ENCODE measurements at regions not wholly inside any gene's neighbourhood (a gene's known extent, or its start where the extent isn't known, plus 50 kb on each side); places are given as distances from the start of the nearest gene placed in this dataset.
A peak's percentile ranks its signal among the peaks of the same experiment; 100 is the strongest.

GRCh38 chr1:34668063-34668462, 86.8 kb upstream of the GJB5 start:
- H3K4me1 Mint-ChIP-seq (ENCODE audit: low read depth): no peaks in the 10 kb centered on the region
- no peak for ATAC-seq
- H3K9me3 Mint-ChIP-seq (ENCODE audit: insufficient read depth): no peaks in the 10 kb centered on the region
- no peak overlapping the region for H3K27ac Mint-ChIP-seq
- peaks cover 11% of the 10 kb centered on the region for H3K27me3 Mint-ChIP-seq (ENCODE audit: low read depth)
- H3K4me3 Mint-ChIP-seq: no peak overlapping the region
- no peaks in the 10 kb centered on the region for H3K36me3 Mint-ChIP-seq (ENCODE audit: low read depth)
- ChIA-PET CTCF (no interaction called here), POLR2A (no interaction called here)
- no peak for DNase-seq

- no peaks in the 10 kb centered on the region for H3K9me3 Mint-ChIP-seq (ENCODE audit: insufficient read depth)
- H3K4me1 Mint-ChIP-seq (ENCODE audit: low read depth): no peaks in the 10 kb centered on the region
- H3K4me3 Mint-ChIP-seq: no peak overlapping the region
- ChIA-PET CTCF (no interaction called here), POLR2A (no interaction called here)
- ATAC-seq (no peak), DNase-seq (no peak)
- H3K36me3 Mint-ChIP-seq (ENCODE audit: low read depth): no peaks in the 10 kb centered on the region
- no peak overlapping the region for H3K27ac Mint-ChIP-seq
- peaks cover 7% of the 10 kb centered on the region for H3K27me3 Mint-ChIP-seq (ENCODE audit: low read depth)
These were observed 83.9 kb upstream of the GJB5 start for GRCh38 chr1:34670982-34671381.

- Mint-ChIP-seq H3K4me3 (no peak overlapping the region), H3K4me1 (ENCODE audit: low read depth) (no peaks in the 10 kb centered on the region), H3K27me3 (ENCODE audit: low read depth) (peaks cover 5% of the 10 kb centered on the region), H3K27ac (no peak overlapping the region), H3K36me3 (ENCODE audit: low read depth) (no peaks in the 10 kb centered on the region), H3K9me3 (ENCODE audit: insufficient read depth) (no peaks in the 10 kb centered on the region)
- no peak for ATAC-seq
- no peak for DNase-seq
- ChIA-PET CTCF (no interaction called here), POLR2A (no interaction called here)
These were observed 83.0 kb upstream of the GJB5 start for GRCh38 chr1:34671887-34672286.

GRCh38 chr1:34681480-34682451, 73.1 kb upstream of the GJB5 start:
- no peak for ATAC-seq
- Mint-ChIP-seq H3K4me1 (ENCODE audit: low read depth) (peaks cover 13% of the 10 kb centered on the region), H3K36me3 (ENCODE audit: low read depth) (no peaks in the 10 kb centered on the region), H3K9me3 (ENCODE audit: insufficient read depth) (no peaks in the 10 kb centered on the region), H3K27ac (no peak overlapping the region), H3K4me3 (no peak overlapping the region), H3K27me3 (ENCODE audit: low read depth) (peaks cover 14% of the 10 kb centered on the region)
- ChIA-PET POLR2A (no interaction called here), CTCF (no interaction called here)
- DNase-seq: peak; percentile 66

- no peaks in the 10 kb centered on the region for H3K9me3 Mint-ChIP-seq (ENCODE audit: insufficient read depth)
- peaks cover 13% of the 10 kb centered on the region for H3K4me1 Mint-ChIP-seq (ENCODE audit: low read depth)
- peaks cover 12% of the 10 kb centered on the region for H3K27me3 Mint-ChIP-seq (ENCODE audit: low read depth)
- POLR2A ChIA-PET: no interaction called here
- no peak overlapping the region for H3K27ac Mint-ChIP-seq
- CTCF ChIA-PET: no interaction called here
- no peaks in the 10 kb centered on the region for H3K36me3 Mint-ChIP-seq (ENCODE audit: low read depth)
- no peak for ATAC-seq
- no peak overlapping the region for H3K4me3 Mint-ChIP-seq
- no peak for DNase-seq
These were observed 72.2 kb upstream of the GJB5 start for GRCh38 chr1:34682452-34683223.

GRCh38 chr1:34683616-34684015, 71.2 kb upstream of the GJB5 start:
- Mint-ChIP-seq H3K27me3 (ENCODE audit: low read depth) (peaks cover 7% of the 10 kb centered on the region), H3K27ac (peak overlapping the region; percentile 67), H3K36me3 (ENCODE audit: low read depth) (no peaks in the 10 kb centered on the region), H3K9me3 (ENCODE audit: insufficient read depth) (no peaks in the 10 kb centered on the region), H3K4me1 (ENCODE audit: low read depth) (peaks cover 13% of the 10 kb centered on the region), H3K4me3 (no peak overlapping the region)
- no peak for ATAC-seq
- DNase-seq: no peak
- POLR2A ChIA-PET: no interaction called here
- CTCF ChIA-PET: interaction anchor here (0.8 to 1.4 kb wide), 2 partner anchors 39 to 169 kb away, joined by 3 to 5 read pairs; no protein-coding TSS in a partner anchor

GRCh38 chr1:34684266-34684665, 70.6 kb upstream of the GJB5 start:
- ChIA-PET POLR2A (no interaction called here), CTCF (interaction anchor here (0.7 to 1.4 kb wide), 3 partner anchors 40 to 1051 kb away, joined by 3 to 5 read pairs (median 3); no protein-coding TSS in a partner anchor)
- H3K4me1 Mint-ChIP-seq (ENCODE audit: low read depth): peaks cover 13% of the 10 kb centered on the region
- peaks cover 5% of the 10 kb centered on the region for H3K27me3 Mint-ChIP-seq (ENCODE audit: low read depth)
- ATAC-seq (peak; percentile 85), DNase-seq (peak; percentile 54)
- H3K9me3 Mint-ChIP-seq (ENCODE audit: insufficient read depth): no peaks in the 10 kb centered on the region
- peak overlapping the region; percentile 12 for H3K4me3 Mint-ChIP-seq
- H3K27ac Mint-ChIP-seq: peak overlapping the region; percentile 67
- no peaks in the 10 kb centered on the region for H3K36me3 Mint-ChIP-seq (ENCODE audit: low read depth)

- ATAC-seq (no peak), DNase-seq (no peak)
- Mint-ChIP-seq H3K27ac (no peak overlapping the region), H3K9me3 (ENCODE audit: insufficient read depth) (no peaks in the 10 kb centered on the region), H3K27me3 (ENCODE audit: low read depth) (peaks cover 11% of the 10 kb centered on the region), H3K36me3 (ENCODE audit: low read depth) (no peaks in the 10 kb centered on the region), H3K4me3 (no peak overlapping the region), H3K4me1 (ENCODE audit: low read depth) (peaks cover 13% of the 10 kb centered on the region)
- CTCF ChIA-PET: no interaction called here
- POLR2A ChIA-PET: no interaction called here
These were observed 69.6 kb upstream of the GJB5 start for GRCh38 chr1:34685225-34685624.

GRCh38 chr1:34686531-34686930, 68.3 kb upstream of the GJB5 start:
- H3K4me1 Mint-ChIP-seq (ENCODE audit: low read depth): peaks cover 13% of the 10 kb centered on the region
- POLR2A ChIA-PET: no interaction called here
- H3K36me3 Mint-ChIP-seq (ENCODE audit: low read depth): no peaks in the 10 kb centered on the region
- ATAC-seq: no peak
- H3K9me3 Mint-ChIP-seq (ENCODE audit: insufficient read depth): no peaks in the 10 kb centered on the region
- H3K27me3 Mint-ChIP-seq (ENCODE audit: low read depth): peaks cover 15% of the 10 kb centered on the region
- no peak overlapping the region for H3K4me3 Mint-ChIP-seq
- H3K27ac Mint-ChIP-seq: no peak overlapping the region
- CTCF ChIA-PET: no interaction called here
- no peak for DNase-seq

GRCh38 chr1:34688006-34688741, 66.7 kb upstream of the GJB5 start:
- CTCF ChIA-PET: interaction anchor here (1.0 kb wide), 1 partner anchor 55 kb away, joined by 4 read pairs; no protein-coding TSS in a partner anchor
- Mint-ChIP-seq H3K27ac (no peak overlapping the region), H3K9me3 (ENCODE audit: insufficient read depth) (no peaks in the 10 kb centered on the region), H3K4me3 (no peak overlapping the region), H3K4me1 (ENCODE audit: low read depth) (peaks cover 13% of the 10 kb centered on the region), H3K27me3 (ENCODE audit: low read depth) (peaks cover 16% of the 10 kb centered on the region), H3K36me3 (ENCODE audit: low read depth) (no peaks in the 10 kb centered on the region)
- ATAC-seq (no peak), DNase-seq (no peak)
- POLR2A ChIA-PET: no interaction called here

GRCh38 chr1:34690269-34690668, 64.6 kb upstream of the GJB5 start:
- Mint-ChIP-seq H3K4me3 (no peak overlapping the region), H3K27ac (no peak overlapping the region), H3K4me1 (ENCODE audit: low read depth) (no peaks in the 10 kb centered on the region), H3K36me3 (ENCODE audit: low read depth) (no peaks in the 10 kb centered on the region), H3K27me3 (ENCODE audit: low read depth) (peaks cover 16% of the 10 kb centered on the region), H3K9me3 (ENCODE audit: insufficient read depth) (no peaks in the 10 kb centered on the region)
- ChIA-PET CTCF (no interaction called here), POLR2A (no interaction called here)
- ATAC-seq: no peak
- DNase-seq: no peak

GRCh38 chr1:34693081-34693480, 61.8 kb upstream of the GJB5 start:
- no peaks in the 10 kb centered on the region for H3K4me1 Mint-ChIP-seq (ENCODE audit: low read depth)
- H3K4me3 Mint-ChIP-seq: no peak overlapping the region
- POLR2A ChIA-PET: no interaction called here
- DNase-seq (no peak), ATAC-seq (no peak)
- no peak overlapping the region for H3K27ac Mint-ChIP-seq
- CTCF ChIA-PET: no interaction called here
- H3K9me3 Mint-ChIP-seq (ENCODE audit: insufficient read depth): no peaks in the 10 kb centered on the region
- H3K27me3 Mint-ChIP-seq (ENCODE audit: low read depth): peaks cover 12% of the 10 kb centered on the region
- H3K36me3 Mint-ChIP-seq (ENCODE audit: low read depth): no peaks in the 10 kb centered on the region
